ENCODE measurements at regions not wholly inside any gene's neighbourhood (a gene's known extent, or its start where the extent isn't known, plus 50 kb on each side); places are given as distances from the start of the nearest gene placed in this dataset.
"Not testable (repeated sequence)": the region's sequence is repeated elsewhere in the genome, so short reads cannot be mapped to it uniquely, and the experiment has no call there.

DNA sequence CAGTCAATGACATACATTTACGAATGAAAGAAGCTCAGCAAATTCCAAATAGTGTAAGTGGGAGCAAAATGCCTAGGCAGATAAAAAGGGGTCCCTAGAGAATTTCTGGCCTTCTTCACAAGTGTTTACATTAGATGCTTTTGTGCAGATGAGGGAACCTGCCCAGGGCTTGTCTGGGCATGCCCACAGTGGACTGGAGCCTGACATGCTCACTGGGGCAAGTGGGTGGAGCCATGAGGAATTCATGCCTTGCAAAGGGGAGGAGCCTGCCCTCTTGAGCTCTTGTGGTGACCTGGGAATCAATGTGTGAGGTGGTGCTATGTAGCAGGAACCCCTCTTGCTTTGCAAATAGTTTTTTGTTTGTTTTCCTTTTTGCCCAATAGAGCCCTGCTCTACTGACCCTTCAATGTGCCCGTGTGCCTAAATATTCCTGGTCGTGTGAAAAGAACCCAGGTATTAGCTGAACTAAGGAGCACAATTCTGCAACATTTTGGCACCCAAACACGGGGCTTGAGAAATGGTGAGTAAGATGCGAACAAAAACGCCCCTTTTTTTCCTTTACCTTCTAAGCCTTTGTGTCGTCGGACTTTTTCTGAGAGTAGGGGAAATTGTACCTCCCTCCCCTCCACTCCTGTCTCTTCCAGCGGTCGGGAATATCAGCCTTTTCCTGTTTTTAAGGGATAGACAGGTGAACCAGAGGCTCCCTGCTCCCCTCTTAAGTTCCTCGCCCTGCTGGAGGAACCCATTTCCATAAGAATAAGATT, 433.8 kb upstream of the CDH9 start:
- peak; percentile 3 to 8 for DNase-seq (ENCODE audit: low read depth in 2 of 2)

- no peak for DNase-seq (ENCODE audit: low read depth in 2 of 2)
Measured at GRCh38 chr5:27466959-27467358, 428.6 kb upstream of the CDH9 start.

DNA sequence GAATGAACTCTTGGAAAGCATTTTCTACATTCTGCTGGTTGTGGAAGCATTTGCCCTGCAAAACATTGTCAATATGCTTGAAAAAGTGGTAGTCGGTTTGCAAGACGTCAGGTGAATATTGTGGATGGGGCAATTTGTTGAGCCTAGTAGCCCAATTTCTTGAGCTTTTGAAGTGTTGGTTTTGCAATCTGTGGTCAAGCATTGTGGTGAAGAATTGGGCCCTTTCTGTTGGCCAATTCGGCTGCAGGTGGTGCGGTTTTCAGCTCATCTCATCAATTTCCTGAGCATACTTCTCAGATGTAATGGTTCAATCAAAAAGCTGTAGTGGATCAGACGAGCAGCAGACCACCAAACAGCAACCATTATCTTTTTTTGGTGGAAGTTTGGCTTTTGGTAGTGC, 426.8 kb upstream of the CDH9 start:
- no peak for DNase-seq (ENCODE audit: low read depth in 2 of 2)

GRCh38 chr5:27463446-27464149, 425.2 kb upstream of the CDH9 start:
- no peak for DNase-seq (ENCODE audit: low read depth in 2 of 2)

DNA sequence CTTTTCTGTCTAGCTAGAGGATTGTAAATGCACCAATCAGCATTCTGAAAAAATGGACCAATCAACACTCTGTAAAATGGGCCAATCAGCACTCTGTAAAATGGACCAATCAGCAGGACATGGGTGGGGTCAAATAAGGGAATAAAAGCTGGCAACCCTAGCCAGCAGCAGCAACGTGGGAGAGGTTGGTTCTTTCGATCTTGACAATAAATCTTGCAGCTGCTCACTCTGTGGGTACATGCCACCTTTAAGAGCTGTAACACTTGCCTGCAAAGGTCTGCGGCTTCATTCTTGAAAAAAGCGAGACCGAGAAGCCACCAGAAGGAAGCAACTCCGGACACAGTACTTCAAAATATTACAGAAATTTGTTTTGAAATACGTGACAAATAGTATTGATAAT, 424.6 kb upstream of the CDH9 start:
- no peak for DNase-seq (ENCODE audit: low read depth in 2 of 2)

GRCh38 chr5:27458287-27458686, 419.9 kb upstream of the CDH9 start:
- DNase-seq (ENCODE audit: low read depth in 2 of 2) = no peak

GRCh38 chr5:27451377-27451776, 413.0 kb upstream of the CDH9 start:
- no peak for DNase-seq (ENCODE audit: low read depth in 2 of 2)

DNA sequence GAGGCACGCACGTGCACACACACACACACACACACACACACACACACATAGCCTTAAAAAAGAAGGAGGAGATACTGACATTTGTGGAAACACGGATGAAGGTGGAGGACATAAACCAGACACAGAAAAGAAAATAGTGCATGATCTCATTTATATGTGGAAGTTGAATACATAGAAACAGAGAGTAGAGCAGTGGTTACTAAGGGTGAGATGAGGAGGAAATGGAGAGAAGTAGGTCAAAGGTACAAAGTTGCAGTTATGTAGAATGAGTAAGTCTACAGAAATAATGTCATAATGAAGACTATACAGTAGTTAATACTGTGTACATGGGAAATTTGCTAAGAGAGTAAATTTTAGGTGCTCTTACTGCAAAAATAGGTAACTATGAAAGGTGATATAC, 412.2 kb upstream of the CDH9 start:
- DNase-seq (ENCODE audit: low read depth in 2 of 2) = no peak

DNA sequence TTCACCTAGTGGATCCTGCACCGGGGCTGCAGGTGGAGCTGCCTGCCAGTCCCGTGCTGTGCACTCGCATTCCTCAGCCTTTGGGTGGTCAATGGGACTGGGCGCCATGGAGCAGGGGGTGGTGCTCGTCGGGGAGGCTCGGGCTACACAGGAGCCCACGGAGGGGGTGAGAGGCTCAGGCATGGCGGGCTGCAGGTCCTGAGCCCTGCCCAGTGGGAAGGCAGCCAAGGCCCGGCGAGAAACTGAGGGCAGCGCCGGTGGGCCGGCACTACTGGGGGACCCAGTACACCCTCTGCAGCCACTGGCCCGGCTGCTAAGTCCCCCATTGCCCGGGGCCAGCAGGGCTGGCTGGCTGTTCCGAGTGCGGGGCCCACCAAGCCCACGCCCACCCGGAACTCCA, 401.0 kb upstream of the CDH9 start:
- DNase-seq (ENCODE audit: low read depth in 2 of 2) = not testable (repeated sequence)

DNA sequence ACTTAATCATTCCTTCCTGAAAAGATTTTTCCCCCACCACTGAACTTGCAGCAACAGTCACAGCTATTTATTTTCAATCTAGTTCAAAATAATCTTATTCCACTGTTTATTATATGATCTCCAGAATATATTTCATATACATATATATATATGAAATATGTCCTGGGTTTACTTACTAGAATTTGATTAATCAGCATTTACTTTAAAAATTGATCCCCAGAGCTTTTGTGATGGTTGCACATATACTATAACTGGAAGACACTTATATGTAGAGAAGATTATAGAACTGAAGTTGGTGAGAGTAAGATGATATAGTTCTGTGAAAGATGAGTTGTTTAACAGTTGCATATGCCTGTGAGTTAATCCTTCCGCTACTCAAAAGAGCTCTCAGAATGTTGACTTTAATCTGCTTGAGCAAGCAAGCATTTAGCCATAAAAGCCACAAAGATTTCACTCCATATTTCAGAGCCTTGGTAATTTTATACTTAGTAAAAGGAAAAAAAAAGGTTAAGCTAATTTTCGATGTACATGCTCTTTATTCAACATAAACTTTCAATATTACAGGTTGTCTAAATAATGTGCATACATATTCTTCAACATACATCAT, 399.3 kb upstream of the CDH9 start:
- DNase-seq (ENCODE audit: low read depth in 2 of 2) = no peak

GRCh38 chr5:27434335-27434734, 395.9 kb upstream of the CDH9 start:
- no peak for DNase-seq (ENCODE audit: low read depth in 2 of 2)

DNA sequence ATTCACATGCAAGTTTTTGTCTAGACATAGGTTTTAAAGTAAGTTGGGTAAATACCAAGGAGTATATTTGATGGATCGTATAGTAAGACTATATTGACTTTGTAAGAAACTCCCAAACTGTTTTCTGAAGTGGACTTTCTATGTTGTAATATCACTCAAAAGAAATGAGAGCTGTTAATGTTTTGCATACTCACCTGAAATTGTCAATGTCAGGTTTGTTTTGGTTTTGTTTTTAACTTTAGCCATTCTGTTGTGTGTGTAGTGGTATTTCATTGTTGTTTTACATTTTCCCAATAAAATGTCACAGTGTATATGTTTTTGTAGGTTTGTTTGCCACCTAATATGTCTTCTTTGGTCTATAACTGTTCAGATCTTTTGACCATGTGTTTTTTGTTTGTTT, 375.7 kb upstream of the CDH9 start:
- no peak for DNase-seq (ENCODE audit: low read depth in 2 of 2)

DNA sequence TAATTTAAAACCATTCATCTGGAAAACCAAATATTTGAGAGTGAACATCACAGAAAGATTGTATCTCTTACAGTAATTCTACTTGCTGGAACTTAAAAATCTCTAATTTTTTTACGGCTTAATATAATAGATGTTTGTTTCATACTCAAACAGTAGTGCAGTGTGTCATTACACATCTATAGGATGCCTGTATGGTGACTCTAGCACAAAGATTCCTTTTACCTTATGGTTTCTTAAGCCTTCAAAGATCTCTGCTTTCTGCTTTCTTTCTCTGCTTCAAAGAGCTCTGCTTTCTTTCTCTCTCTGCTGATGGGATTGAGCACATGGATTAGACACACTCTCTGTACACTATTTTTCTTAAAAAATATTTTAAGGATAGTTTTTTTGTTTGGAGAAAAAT, 374.0 kb upstream of the CDH9 start:
- no peak for DNase-seq (ENCODE audit: low read depth in 2 of 2)

GRCh38 chr5:27406020-27406419, 367.6 kb upstream of the CDH9 start:
- DNase-seq (ENCODE audit: low read depth in 2 of 2) = no peak

DNA sequence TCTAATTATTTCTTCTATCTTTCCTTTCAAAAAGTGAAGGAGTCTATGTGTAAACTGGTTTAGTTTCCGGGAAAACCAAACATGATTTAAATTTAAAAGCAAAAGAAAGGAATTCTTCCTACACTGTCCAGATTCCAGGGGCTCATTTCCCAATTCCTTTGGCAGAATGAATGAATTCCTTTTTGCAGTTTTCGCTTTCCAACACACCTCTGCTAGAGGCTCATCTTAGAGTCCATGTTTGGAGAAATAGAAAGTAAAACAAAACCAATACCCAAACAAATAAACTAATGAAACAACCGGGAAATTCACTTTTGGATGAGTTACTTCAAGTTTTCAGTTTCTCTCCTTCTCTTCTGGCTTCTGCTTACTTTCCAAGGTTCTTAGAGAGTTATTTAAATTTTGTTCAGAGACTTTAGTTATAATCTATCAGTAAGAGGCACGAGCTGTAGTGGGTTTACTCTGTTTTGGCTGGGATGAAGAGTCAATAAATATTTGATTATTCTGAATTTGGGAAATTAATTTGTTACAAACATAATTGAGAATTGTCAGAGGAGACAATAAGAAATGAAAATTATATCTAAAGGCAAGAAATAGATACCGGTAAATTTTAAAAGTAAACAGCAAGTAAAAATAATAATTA, 365.0 kb upstream of the CDH9 start:
- no peak for DNase-seq (ENCODE audit: low read depth in 2 of 2)

GRCh38 chr5:27402828-27403227, 364.4 kb upstream of the CDH9 start:
- no peak for DNase-seq (ENCODE audit: low read depth in 2 of 2)

GRCh38 chr5:27396998-27397397, 358.6 kb upstream of the CDH9 start:
- no peak for DNase-seq (ENCODE audit: low read depth in 2 of 2)

- DNase-seq (ENCODE audit: low read depth in 2 of 2) = no peak
Measured at GRCh38 chr5:27392716-27393115, 354.3 kb upstream of the CDH9 start.

DNA sequence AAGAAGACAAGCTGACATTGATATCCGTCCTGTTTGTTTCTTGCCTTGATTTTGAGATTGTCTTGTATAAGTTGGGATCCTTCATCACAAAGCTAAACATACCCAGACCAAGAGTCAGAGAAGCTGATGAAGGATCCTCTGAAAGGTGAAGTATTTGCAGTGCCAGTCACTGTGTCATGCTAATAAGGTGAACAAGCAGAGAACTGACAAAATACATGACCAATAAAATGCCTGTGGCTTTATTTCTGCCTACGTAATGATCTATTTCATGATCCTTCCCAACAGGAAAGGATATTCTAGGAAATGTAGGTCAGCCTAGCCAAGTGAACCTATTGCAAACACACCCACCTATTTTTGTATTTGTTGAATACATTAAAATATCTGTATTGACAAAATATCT, 351.3 kb upstream of the CDH9 start:
- no peak for DNase-seq (ENCODE audit: low read depth in 2 of 2)

DNA sequence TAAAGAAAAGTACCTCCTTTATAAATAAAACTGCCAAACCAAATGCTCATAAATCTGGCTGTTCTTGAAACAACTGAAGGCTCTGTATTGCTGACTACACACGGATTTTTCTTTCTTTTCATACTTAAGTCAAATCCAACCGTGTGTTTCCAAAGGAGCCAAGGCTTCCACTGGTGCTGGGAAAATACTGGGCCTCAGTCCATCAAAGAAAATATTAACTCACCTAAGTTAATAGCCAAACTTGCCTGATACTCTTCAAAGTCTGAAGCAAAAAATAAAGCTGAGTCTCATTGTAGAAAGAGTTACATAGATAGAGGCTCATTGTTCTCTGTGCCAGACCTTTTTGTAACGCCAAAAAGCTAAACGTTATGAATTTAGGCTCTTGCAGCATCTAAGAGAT, 350.4 kb upstream of the CDH9 start:
- DNase-seq (ENCODE audit: low read depth in 2 of 2) = no peak

- no peak for DNase-seq (ENCODE audit: low read depth in 2 of 2)
Measured at GRCh38 chr5:27387535-27388073, 349.2 kb upstream of the CDH9 start.

DNA sequence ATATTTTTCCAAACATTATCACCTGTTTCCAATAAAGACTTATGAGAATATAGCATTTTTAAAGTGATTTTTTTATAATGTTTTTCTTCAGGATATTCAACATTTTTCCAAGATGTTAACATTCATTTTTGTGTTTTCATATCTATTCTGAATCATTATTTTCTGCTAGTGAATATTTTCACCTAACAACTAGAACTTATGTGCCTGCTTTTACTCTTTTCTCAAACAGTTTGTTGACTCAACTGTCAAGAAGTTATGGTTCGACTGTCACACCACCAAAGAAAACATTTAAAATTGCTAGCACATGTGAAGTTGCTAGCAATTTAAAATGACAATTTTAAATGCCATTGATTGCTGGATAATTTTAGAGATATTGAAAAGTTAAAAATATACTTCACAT, 343.3 kb upstream of the CDH9 start:
- no peak for DNase-seq (ENCODE audit: low read depth in 2 of 2)
